Activated CD8-positive, alpha-beta memory T cell treated with anti-CD3 and anti-CD28 coated beads for 4 hours (primary cell): ENCODE measurements at regions not wholly inside any gene's neighbourhood (a gene's known extent, or its start where the extent isn't known, plus 50 kb on each side); places are given as distances from the start of the nearest gene placed in this dataset.

Experiments used
- DNase-seq, 2 donors: peaks; one replicate each; pipeline ENCODE4 v3.0.0-alpha.2; 2020; ENCODE audit warnings: low read depth in 2 of 2

- DNase-seq: no peak
These were observed 260.5 kb downstream of the CCDC85A start for GRCh38 chr2:56444339-56444738.

DNA sequence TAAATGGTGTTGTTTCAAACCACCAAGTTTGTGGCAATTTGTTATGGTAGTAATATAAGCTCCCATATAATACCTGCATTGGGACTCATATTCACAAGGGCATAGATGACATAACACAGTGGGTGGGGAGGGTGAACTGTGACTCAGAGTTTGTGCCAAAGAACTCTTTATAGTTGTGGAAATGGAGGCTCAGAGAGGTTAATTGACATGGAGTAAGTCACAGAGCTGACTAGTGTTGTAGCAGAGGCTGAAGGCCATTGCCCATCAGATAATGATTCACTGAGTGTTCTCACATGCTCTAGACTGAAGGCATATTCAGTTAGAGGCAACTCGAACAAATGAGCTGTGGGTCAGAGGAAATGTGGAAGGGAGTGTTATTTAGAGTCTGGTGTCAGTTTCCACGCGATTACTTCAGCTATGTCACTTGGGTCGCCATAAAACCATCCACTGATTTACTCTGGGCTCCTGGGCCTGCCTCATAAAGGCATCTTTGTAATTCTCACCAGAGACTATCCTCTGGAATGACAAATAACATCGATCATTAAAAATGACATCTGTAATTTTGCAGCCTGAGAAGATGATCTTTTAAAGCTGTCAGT lies 264.7 kb downstream of the CCDC85A start:
- DNase-seq: no peak

DNA sequence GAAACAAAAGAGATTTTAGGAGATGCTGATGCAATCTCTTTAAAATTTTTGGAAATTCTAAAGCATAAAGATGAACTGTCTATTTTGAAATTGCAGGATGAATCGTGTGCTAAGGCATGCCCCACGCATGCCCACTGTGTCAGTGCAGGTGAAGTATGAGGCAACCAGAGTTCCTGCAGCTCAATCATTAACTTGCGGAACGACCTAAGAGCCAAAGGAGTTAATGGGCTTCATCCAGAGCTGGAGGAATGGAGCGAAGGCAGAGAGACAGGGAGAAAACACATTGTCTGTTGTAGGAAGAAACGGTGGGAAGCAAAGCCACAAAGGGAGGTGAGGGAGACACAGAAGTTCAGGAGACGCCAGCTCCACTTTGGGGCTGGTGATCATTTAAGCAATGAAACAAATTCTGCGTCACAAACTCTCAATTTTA lies 265.2 kb downstream of the CCDC85A start:
- DNase-seq: no peak

DNA sequence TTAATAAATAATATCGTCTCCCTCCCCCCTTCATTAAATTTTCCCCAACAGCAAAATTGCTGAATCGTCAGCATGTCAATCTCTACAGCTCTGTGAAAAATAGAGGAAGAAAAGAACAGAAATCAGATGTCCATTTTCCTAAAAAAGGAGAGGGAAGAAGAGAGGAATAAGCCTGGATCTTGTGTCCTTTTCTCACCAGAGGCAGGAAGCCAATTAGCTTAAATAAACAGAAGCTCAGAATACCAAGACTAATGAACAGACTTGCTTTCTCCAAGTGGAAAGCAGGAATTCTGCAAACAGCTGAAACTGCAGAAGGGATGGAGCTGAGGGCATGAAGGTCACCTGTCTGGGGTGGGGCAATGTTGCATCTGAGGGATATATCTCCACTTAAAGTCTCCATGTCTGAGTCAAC lies 265.7 kb downstream of the CCDC85A start:
- DNase-seq: no peak

- no peak for DNase-seq
These were observed 266.3 kb downstream of the CCDC85A start for GRCh38 chr2:56450047-56450446.

- no peak for DNase-seq
These were observed 267.0 kb downstream of the CCDC85A start for GRCh38 chr2:56450772-56451171.

GRCh38 chr2:56455642-56456041 lies 271.9 kb downstream of the CCDC85A start:
- no peak for DNase-seq

- no peak for DNase-seq
These were observed 273.0 kb downstream of the CCDC85A start for GRCh38 chr2:56456791-56457190.

DNA sequence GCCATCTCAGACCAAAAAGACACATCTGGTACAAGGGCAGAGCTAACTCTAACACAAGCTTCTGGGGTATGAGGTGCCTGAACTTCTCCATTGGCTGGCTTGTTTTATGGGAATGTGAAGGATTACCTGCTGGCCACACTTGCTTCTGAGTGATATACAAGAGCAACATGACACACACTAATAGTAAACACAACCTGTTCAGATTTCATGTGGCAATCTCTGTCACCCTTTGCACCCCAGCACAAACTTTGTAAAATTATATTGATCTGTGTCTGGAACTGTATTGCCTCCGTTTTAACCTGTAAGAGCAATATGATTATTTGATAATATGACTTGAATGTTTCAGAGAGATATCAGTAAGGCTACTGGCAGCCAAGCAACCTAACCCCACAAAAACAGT lies 276.7 kb downstream of the CCDC85A start:
- no peak for DNase-seq

GRCh38 chr2:56464066-56464465 lies 280.3 kb downstream of the CCDC85A start:
- no peak for DNase-seq

- DNase-seq: no peak
These were observed 280.8 kb downstream of the CCDC85A start for GRCh38 chr2:56464613-56465012.

DNA sequence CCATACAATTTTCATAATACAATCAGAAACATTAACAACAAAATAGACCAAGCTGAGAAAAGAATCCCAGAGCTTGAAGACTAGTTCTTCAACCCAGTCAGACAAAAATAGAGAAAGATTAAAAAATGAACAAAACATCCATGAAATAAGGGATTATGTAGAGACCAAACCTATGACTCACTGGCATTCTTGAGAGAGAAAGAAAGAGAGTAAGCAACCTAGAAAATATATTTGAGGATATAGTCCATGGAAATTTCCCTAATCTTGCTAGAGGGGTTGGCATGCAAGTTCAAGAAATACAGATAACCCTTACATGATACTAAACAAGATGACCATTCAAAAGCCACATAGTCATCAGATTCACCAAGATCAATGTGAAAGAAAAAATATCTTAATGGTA lies 281.7 kb downstream of the CCDC85A start:
- DNase-seq: no peak

DNA sequence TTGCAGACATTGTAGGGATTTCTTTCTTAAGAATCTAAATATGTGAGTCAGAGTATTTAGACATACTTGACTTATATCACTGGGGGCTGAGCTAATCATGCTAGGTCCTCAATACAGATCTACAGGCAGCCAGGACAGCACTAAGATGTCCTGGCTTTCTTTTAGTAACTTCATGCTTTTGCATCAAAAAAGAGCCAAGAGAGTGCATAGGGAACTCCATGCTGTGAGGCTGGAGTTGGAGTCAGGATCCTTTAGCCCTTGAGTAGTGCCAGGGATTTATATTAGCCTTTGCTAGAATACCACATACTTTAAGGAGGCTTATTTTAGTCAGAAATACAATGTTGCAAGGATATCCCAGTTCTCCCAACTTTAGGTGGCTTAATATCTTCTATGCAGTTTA lies 289.7 kb downstream of the CCDC85A start:
- no peak for DNase-seq

- no peak for DNase-seq
These were observed 290.8 kb downstream of the CCDC85A start for GRCh38 chr2:56474412-56475158.

GRCh38 chr2:56475191-56475590 lies 291.4 kb downstream of the CCDC85A start:
- no peak for DNase-seq

DNA sequence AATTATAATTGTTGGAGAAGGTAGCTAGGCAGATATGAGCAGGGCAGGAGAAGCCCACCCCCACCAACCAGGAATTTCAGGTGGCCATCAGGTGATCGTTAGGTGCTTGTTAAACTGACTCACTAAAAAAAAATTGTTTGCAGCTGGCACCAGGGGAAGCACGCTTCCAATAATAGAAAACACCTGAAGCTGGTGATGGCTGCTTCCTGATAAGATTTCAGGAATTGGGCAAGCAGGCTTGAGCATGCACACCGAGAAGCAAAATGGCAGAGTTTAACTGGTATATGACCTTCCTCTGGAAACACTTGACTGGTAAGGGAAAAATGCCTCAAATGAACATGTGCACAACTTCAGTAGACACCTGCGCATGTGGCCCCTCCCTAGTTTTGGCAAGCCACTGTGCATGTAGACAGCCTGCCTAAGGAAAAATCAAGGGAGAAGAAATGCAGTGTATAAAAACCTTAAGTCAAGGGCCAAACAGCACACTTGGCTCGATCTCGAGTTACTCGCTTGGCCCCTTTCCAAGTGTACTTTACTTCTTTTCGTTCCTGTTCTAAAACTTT lies 292.8 kb downstream of the CCDC85A start:
- no peak for DNase-seq

DNA sequence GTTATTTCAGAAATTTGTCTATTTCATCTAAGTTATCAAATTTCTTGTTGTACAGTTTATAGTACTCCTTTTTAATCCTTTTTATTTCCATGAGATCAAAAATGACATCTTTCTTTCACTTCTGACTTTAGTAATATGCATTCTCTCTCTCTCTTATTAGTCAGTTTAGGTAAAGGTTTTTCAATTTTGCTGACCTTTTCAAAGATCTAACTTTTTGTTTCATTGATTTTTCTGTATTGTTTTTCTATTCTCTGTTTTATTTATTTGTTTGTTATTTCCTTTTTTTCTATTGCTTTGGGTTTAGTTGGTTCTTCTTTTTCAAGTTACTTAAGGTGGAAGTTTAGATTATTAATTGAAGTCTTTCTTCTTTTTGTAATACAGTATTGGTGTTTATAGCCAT lies 294.2 kb downstream of the CCDC85A start:
- no peak for DNase-seq

DNA sequence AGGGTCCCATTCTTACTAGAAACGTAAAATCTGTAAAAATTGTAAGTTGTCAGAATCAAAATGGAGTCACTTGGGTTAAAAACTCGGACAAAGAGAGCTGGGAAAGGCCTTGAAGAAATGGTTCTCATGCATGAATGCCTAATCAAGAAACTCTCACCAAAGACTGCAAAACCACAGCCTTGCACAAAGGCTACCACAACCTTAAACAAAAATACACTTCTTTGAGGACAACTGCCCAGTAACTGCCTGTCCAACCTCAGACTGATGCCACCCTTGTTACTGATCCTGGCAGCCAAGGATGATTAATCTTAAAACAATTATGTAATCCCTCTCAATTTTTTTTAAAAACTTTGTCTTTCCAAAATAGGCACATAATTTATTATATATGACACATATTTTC lies 299.3 kb downstream of the CCDC85A start:
- DNase-seq: no peak

- no peak for DNase-seq
These were observed 301.1 kb downstream of the CCDC85A start for GRCh38 chr2:56484906-56485305.

DNA sequence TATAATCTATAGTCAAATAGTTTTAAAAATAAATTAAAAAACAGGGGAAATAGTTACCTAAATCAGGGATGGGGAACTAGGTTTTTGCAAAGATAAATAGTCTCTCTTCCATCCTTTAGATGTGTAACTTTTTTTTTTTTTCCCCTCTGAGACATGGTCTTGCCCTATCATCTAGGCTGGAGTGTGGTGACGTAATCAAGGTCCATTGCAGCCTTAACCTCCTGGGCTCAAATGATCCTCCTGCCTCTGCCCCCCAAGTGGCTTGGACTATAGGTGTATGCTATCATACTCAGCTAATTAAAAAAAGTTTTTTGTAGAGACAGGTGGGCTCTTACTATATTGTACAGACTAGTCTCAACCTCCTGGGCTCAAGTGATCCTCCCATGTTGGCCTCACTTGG lies 316.5 kb downstream of the CCDC85A start:
- no peak for DNase-seq

- no peak for DNase-seq
These were observed 318.8 kb downstream of the CCDC85A start for GRCh38 chr2:56502616-56503015.

GRCh38 chr2:56505885-56506284 lies 322.1 kb downstream of the CCDC85A start:
- DNase-seq: no peak

GRCh38 chr2:56508662-56509061 lies 324.9 kb downstream of the CCDC85A start:
- DNase-seq: no peak
